DMS53 treated with DMSO at 0.1 percent for 48 hours (cell line): ENCODE measurements at regions not wholly inside any gene's neighbourhood (a gene's known extent, or its start where the extent isn't known, plus 50 kb on each side); places are given as distances from the start of the nearest gene placed in this dataset.

ENCODE experiments used
- DNase-seq: peaks from one replicate; lab custom pipeline; 2025; ENCODE audit not compliant: unreplicated experiment; lab: John Stamatoyannopoulos, UW

- no peak for DNase-seq
Measured at GRCh38 chr6:132101535-132101934, 150.4 kb upstream of the CCN2 start.

- DNase-seq = no peak
Measured at GRCh38 chr6:132100388-132100990, 149.3 kb upstream of the CCN2 start.

GRCh38 chr6:132096996-132097395, 145.8 kb upstream of the CCN2 start:
- DNase-seq = no peak

GRCh38 chr6:132096245-132096644, 145.1 kb upstream of the CCN2 start:
- no peak for DNase-seq

- DNase-seq = no peak
Measured at GRCh38 chr6:132089173-132089572, 138.0 kb upstream of the CCN2 start.

GRCh38 chr6:132088150-132088549, 137.0 kb upstream of the CCN2 start:
- no peak for DNase-seq

- no peak for DNase-seq
Measured at GRCh38 chr6:132087391-132087790, 136.2 kb upstream of the CCN2 start.

GRCh38 chr6:132085731-132086130, 134.6 kb upstream of the CCN2 start:
- no peak for DNase-seq

GRCh38 chr6:132084811-132085509, 133.8 kb upstream of the CCN2 start:
- DNase-seq = no peak

- no peak for DNase-seq
Measured at GRCh38 chr6:132082421-132082820, 131.2 kb upstream of the CCN2 start.

- no peak for DNase-seq
Measured at GRCh38 chr6:132081338-132081737, 130.2 kb upstream of the CCN2 start.

GRCh38 chr6:132079286-132079685, 128.1 kb upstream of the CCN2 start:
- no peak for DNase-seq

- DNase-seq = no peak
Measured at GRCh38 chr6:132076452-132076851, 125.3 kb upstream of the CCN2 start.

GRCh38 chr6:132072831-132073230, 121.7 kb upstream of the CCN2 start:
- DNase-seq = no peak

GRCh38 chr6:132072271-132072670, 121.1 kb upstream of the CCN2 start:
- no peak for DNase-seq

GRCh38 chr6:132070356-132070755, 119.2 kb upstream of the CCN2 start:
- peak; percentile 23 for DNase-seq

- no peak for DNase-seq
Measured at GRCh38 chr6:132068766-132069165, 117.6 kb upstream of the CCN2 start.

GRCh38 chr6:132067286-132067685, 116.1 kb upstream of the CCN2 start:
- DNase-seq = no peak

- DNase-seq = peak; percentile 8
Measured at GRCh38 chr6:132065556-132065955, 114.4 kb upstream of the CCN2 start.

- DNase-seq = no peak
Measured at GRCh38 chr6:132063738-132064137, 112.6 kb upstream of the CCN2 start.

- no peak for DNase-seq
Measured at GRCh38 chr6:132063204-132063603, 112.0 kb upstream of the CCN2 start.

- DNase-seq = no peak
Measured at GRCh38 chr6:132062626-132063025, 111.5 kb upstream of the CCN2 start.

GRCh38 chr6:132061381-132061780, 110.2 kb upstream of the CCN2 start:
- DNase-seq = no peak
